DOHH2 (cell line): ENCODE measurements at regions not wholly inside any gene's neighbourhood (a gene's known extent, or its start where the extent isn't known, plus 50 kb on each side); places are given as distances from the start of the nearest gene placed in this dataset.
A peak's percentile ranks its signal among the peaks of the same experiment; 100 is the strongest.

ENCODE experiments used
- H3F3A ChIP-seq: fragments of 200-600 bp; sonication (generic), shearing (Covaris generic); 2 replicates; pipeline ENCODE4 v1.6.0; 2016; ENCODE audit warnings: antibody characterized with exemption, mild to moderate bottlenecking; ENCODE audit not compliant: control insufficient read depth, insufficient read depth
- H3K27ac ChIP-seq: fragments of 200-600 bp; sonication (generic); 2 replicates; pipeline ENCODE4 v1.5.1; 2014; ENCODE audit warnings: low read depth, mild to moderate bottlenecking, low read length, moderate library complexity
- H3K27me3 ChIP-seq: fragments of 200-600 bp; sonication (generic); 2 replicates; pipeline ENCODE4 v1.6.1; 2014; ENCODE audit warnings: mild to moderate bottlenecking, low read length, mixed read lengths; ENCODE audit not compliant: control insufficient read depth
- H3K36me3 ChIP-seq: fragments of 200-600 bp; sonication (generic); 2 replicates; pipeline ENCODE4 v1.6.1; 2014; ENCODE audit warnings: mild to moderate bottlenecking, low read length, moderate library complexity, mixed read lengths; ENCODE audit not compliant: control insufficient read depth
- H3K4me1 ChIP-seq: fragments of 200-600 bp; sonication (generic); 2 replicates; pipeline ENCODE4 v1.6.1; 2014; ENCODE audit warnings: mild to moderate bottlenecking, low read length, mixed read lengths; ENCODE audit not compliant: control insufficient read depth
- H3K4me2 ChIP-seq: fragments of 200-600 bp; sonication (generic); 2 replicates; pipeline ENCODE4 v1.6.0; 2014; ENCODE audit warnings: mild to moderate bottlenecking, low read length, moderate library complexity
- H3K4me3 ChIP-seq: fragments of 200-600 bp; sonication (generic); 2 replicates; pipeline ENCODE4 v1.5.1; 2014; ENCODE audit warnings: mild to moderate bottlenecking, low read length, mixed read lengths
- H3K79me2 ChIP-seq: fragments of 200-600 bp; sonication (generic); 2 replicates; pipeline ENCODE4 v1.6.1; 2014; ENCODE audit warnings: mild to moderate bottlenecking, low read length, mixed read lengths; ENCODE audit not compliant: control insufficient read depth
- H3K9me2 ChIP-seq: fragments of 200-600 bp; sonication (generic); replicated peaks from 2 replicates; pipeline ENCODE4 v1.6.1; 2014; ENCODE audit warnings: mild to moderate bottlenecking, low read length, mixed read lengths; ENCODE audit not compliant: control insufficient read depth
- H3K9me3 ChIP-seq: fragments of 200-600 bp; sonication (generic); 2 replicates; pipeline ENCODE4 v1.6.1; 2014; ENCODE audit warnings: antibody characterized with exemption, low read length, mixed read lengths; ENCODE audit not compliant: control insufficient read depth, insufficient read depth
- H4K20me1 ChIP-seq: fragments of 200-600 bp; sonication (generic); 2 replicates; pipeline ENCODE4 v1.6.0; 2014; ENCODE audit warnings: low read depth, mild to moderate bottlenecking, antibody characterized with exemption, low read length, moderate library complexity; ENCODE audit not compliant: control insufficient read depth, insufficient read depth
- EZH2phosphoT487 ChIP-seq: fragments of 200-600 bp; sonication (generic); IDR thresholded peaks from 2 replicates; pipeline ENCODE4 v1.6.1; 2017; ENCODE audit warnings: borderline replicate concordance, mild to moderate bottlenecking, antibody characterized with exemption, low read length, moderate library complexity, mixed read lengths
- TF ChIP-seq, protein P1 (sequence below): fragments of 200-600 bp; sonication (generic); IDR thresholded peaks from one replicate; pipeline ENCODE4 v1.5.1; 2014; ENCODE audit warnings: antibody characterized with exemption, mild to moderate bottlenecking, low read depth, low read length; ENCODE audit not compliant: poor library complexity, severe bottlenecking

DNA sequence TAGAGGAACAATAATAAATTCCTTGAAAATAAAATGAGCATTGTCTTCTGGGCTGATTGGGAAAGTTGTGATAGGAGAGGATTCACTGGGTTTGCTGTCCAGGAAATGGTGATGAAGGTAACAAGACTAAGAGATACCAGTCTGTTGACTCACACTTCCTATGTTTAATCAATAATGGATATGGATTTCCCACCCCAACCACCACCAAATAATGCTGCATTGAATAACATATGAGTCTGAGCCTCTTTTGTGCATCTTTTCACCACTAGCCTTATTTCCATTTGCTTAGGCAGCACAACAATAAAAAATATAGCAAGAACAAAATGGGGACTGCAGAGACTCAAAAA lies 120.2 kb upstream of the NFIB start:
- H3K9me2 ChIP-seq = no peaks in the 10 kb centered on the region
- H3F3A ChIP-seq = no peaks in the 10 kb centered on the region

DNA sequence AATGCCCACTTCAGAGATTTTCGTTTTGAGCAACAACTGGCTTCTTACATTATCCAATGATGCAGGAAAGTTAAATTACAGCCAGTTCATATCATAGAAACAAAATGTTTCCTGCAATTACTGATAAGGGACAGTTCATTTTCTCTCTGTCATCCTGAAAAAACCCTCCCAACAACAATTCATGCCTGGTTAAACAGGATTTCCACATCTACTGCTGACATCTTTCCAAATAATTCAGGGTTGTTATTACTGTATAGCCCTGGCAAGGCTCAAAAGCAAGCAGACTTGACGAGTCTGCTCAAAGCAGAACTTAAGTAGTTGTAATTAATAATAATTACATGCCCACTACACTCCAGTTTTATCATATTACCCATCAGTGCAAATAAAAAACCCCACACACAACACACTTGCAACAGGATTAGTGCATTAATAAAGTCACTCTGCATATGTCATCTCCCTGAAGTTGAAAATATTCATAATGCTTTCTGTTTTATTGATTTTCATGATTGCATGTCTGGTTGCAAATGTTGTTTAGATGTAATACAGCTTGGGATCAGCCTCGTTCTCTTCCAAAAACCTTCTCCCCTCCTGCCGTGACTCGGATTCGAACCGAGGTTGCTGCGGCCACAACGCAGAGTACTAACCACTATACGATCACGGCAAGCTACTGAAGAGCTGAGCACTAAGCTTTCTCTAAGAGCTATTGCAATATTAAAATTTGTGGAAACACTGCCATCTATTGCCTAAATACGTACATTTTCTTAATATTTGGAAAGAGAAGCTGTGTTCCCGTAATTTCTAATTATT lies 119.6 kb upstream of the NFIB start:
- peaks cover under 1% of the 10 kb centered on the region; the same call in 1 of the 2 replicates for H3K27me3 ChIP-seq
- no peak overlapping the region for H3K4me2 ChIP-seq
- H3K9me2 ChIP-seq = no peaks in the 10 kb centered on the region
- H3K4me3 ChIP-seq = no peak overlapping the region
- no peaks in the 10 kb centered on the region for H3F3A ChIP-seq
- H4K20me1 ChIP-seq = no peaks in the 10 kb centered on the region
- H3K36me3 ChIP-seq = no peaks in the 10 kb centered on the region
- no peak overlapping the region for H3K27ac ChIP-seq
- no peaks in the 10 kb centered on the region for H3K9me3 ChIP-seq
- H3K4me1 ChIP-seq = no peaks in the 10 kb centered on the region
- H3K79me2 ChIP-seq = no peaks in the 10 kb centered on the region
- TF ChIP-seq, protein P1, sequence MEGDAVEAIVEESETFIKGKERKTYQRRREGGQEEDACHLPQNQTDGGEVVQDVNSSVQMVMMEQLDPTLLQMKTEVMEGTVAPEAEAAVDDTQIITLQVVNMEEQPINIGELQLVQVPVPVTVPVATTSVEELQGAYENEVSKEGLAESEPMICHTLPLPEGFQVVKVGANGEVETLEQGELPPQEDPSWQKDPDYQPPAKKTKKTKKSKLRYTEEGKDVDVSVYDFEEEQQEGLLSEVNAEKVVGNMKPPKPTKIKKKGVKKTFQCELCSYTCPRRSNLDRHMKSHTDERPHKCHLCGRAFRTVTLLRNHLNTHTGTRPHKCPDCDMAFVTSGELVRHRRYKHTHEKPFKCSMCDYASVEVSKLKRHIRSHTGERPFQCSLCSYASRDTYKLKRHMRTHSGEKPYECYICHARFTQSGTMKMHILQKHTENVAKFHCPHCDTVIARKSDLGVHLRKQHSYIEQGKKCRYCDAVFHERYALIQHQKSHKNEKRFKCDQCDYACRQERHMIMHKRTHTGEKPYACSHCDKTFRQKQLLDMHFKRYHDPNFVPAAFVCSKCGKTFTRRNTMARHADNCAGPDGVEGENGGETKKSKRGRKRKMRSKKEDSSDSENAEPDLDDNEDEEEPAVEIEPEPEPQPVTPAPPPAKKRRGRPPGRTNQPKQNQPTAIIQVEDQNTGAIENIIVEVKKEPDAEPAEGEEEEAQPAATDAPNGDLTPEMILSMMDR = peak; percentile 36
- TF ChIP-seq EZH2phosphoT487 = no peak

More for the DNA sequence above, 120.2 kb upstream of the NFIB start:
- TF ChIP-seq EZH2phosphoT487 = no peak
- TF ChIP-seq, protein P1 = peak; percentile 17
- Histone ChIP-seq H3K4me1 (no peaks in the 10 kb centered on the region), H3K36me3 (no peaks in the 10 kb centered on the region), H3K4me2 (no peak overlapping the region), H3K4me3 (no peak overlapping the region), H3K79me2 (no peaks in the 10 kb centered on the region), H4K20me1 (no peaks in the 10 kb centered on the region), H3K27ac (no peak overlapping the region), H3K9me3 (no peaks in the 10 kb centered on the region), H3K27me3 (no peaks in the 10 kb centered on the region)

DNA sequence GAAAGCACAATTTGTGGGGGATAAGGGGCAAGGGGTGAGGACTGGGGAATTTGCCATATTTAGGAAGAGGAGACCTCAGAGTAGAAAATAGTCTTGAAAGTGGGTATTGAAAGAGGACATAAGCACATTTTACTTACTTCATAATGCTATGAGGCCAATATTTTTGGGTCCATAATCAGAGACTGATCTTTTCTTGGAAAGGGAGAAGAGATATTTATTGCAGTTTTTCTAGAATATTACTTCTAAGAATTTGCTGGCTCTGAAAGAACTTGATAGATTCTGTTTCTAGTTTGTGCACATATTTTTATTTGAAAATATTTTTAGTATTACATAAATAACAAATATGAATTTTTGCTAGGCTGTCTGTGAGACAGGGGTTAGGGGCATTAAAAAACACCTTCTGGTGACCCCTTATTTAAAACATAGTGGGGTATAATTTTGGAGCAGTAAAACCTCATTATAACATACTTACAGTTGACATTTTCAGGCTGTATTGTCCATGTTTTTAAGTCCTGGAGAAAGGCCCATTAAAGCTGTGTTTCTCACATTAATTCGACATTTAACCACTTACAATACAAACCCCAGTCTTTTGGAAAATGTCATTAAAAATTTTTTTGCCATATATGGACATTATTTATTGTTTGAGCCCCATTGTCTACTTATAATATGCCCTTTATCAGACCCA lies 118.9 kb upstream of the NFIB start:
- Histone ChIP-seq H3K36me3 (no peaks in the 10 kb centered on the region), H3K4me2 (no peak overlapping the region), H3K4me1 (no peaks in the 10 kb centered on the region), H4K20me1 (no peaks in the 10 kb centered on the region), H3K9me3 (no peaks in the 10 kb centered on the region), H3F3A (no peaks in the 10 kb centered on the region), H3K9me2 (no peaks in the 10 kb centered on the region), H3K4me3 (no peak overlapping the region), H3K27ac (no peak overlapping the region), H3K79me2 (no peaks in the 10 kb centered on the region), H3K27me3 (peaks cover 5% of the 10 kb centered on the region; the same call in 1 of the 2 replicates)
- TF ChIP-seq EZH2phosphoT487 = no peak
- TF ChIP-seq, protein P1 = no peak
